ACC112 (cell line): ENCODE measurements at regions not wholly inside any gene's neighbourhood (a gene's known extent, or its start where the extent isn't known, plus 50 kb on each side); places are given as distances from the start of the nearest gene placed in this dataset.

Experiments
- H2AFZ ChIP-seq: fragments of 200-600 bp; sonication (generic); one replicate; pipeline ENCODE4 v1.6.0; 2017; ENCODE audit warnings: antibody characterized with exemption, low read length; ENCODE audit not compliant: unreplicated experiment
- H3K27ac ChIP-seq: fragments of 200-600 bp; sonication (generic); 2 replicates; pipeline ENCODE4 v1.5.1; 2014; ENCODE audit warnings: low read depth, mild to moderate bottlenecking, antibody characterized with exemption, low read length, moderate library complexity
- H3K27me3 ChIP-seq: fragments of 200-600 bp; sonication (generic); 2 replicates; pipeline ENCODE4 v1.6.1; 2014; ENCODE audit warnings: mild to moderate bottlenecking, antibody characterized with exemption, low read length, moderate library complexity, mixed read lengths; ENCODE audit not compliant: insufficient read depth
- H3K36me3 ChIP-seq: fragments of 200-600 bp; sonication (generic); 2 replicates; pipeline ENCODE4 v1.6.1; 2016; ENCODE audit warnings: mild to moderate bottlenecking, antibody characterized with exemption, low read length, moderate library complexity, mixed read lengths; ENCODE audit not compliant: insufficient read depth
- H3K4me1 ChIP-seq: fragments of 200-600 bp; sonication (generic); one replicate; pipeline ENCODE4 v1.6.1; 2016; ENCODE audit warnings: low read length, mixed read lengths; ENCODE audit not compliant: insufficient read depth, unreplicated experiment, control insufficient read depth
- H3K4me3 ChIP-seq: fragments of 200-600 bp; sonication (generic); 2 replicates; pipeline ENCODE4 v1.5.1; 2014; ENCODE audit warnings: mild to moderate bottlenecking, low read depth, low read length
- H3K79me2 ChIP-seq: fragments of 200-600 bp; sonication (generic); one replicate; pipeline ENCODE4 v1.6.0; 2016; ENCODE audit warnings: low read length; ENCODE audit not compliant: control insufficient read depth, unreplicated experiment, insufficient read depth

- no peak overlapping the region for H2AFZ ChIP-seq
- no peaks in the 10 kb centered on the region for H3K79me2 ChIP-seq
- H3K36me3 ChIP-seq, result no peaks in the 10 kb centered on the region
- no peak overlapping the region for H3K4me3 ChIP-seq
- no peak overlapping the region for H3K27ac ChIP-seq
- no peaks in the 10 kb centered on the region for H3K4me1 ChIP-seq
- H3K27me3 ChIP-seq, result no peaks in the 10 kb centered on the region
Measured at GRCh38 chr5:60229691-60230185, 336.2 kb upstream of the PDE4D start.

- H3K36me3 ChIP-seq, result no peaks in the 10 kb centered on the region
- H3K79me2 ChIP-seq, result no peaks in the 10 kb centered on the region
- no peak overlapping the region for H2AFZ ChIP-seq
- H3K27me3 ChIP-seq, result no peaks in the 10 kb centered on the region
- H3K27ac ChIP-seq, result no peak overlapping the region
- no peaks in the 10 kb centered on the region for H3K4me1 ChIP-seq
- H3K4me3 ChIP-seq, result no peak overlapping the region
Measured at GRCh38 chr5:60228676-60229075, 335.1 kb upstream of the PDE4D start.

DNA sequence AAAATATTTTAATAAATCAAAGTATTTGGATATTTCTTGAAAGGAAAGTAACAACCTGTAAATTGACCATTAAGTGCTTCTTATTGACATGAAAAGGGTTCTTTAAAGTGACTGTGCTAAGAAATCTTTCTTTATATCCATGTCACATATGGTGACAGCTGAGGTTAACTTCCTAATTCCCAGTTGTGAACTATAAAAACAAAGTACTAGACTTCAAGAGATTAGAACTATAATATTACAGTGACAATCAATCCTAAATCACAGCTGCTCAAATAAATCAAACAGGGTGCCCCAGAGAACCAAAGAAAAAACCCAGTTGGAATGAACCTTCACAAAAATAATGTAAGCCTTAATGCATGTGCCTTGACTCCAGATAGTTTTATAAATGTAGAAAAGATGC lies 332.6 kb upstream of the PDE4D start:
- no peak overlapping the region for H3K27ac ChIP-seq
- no peaks in the 10 kb centered on the region for H3K79me2 ChIP-seq
- H3K27me3 ChIP-seq, result no peaks in the 10 kb centered on the region
- no peak overlapping the region for H2AFZ ChIP-seq
- H3K4me3 ChIP-seq, result no peak overlapping the region
- no peaks in the 10 kb centered on the region for H3K4me1 ChIP-seq
- H3K36me3 ChIP-seq, result no peaks in the 10 kb centered on the region

- Histone ChIP-seq H3K36me3 (no peaks in the 10 kb centered on the region), H3K27ac (no peak overlapping the region), H3K79me2 (no peaks in the 10 kb centered on the region), H3K4me3 (no peak overlapping the region), H3K4me1 (no peaks in the 10 kb centered on the region), H3K27me3 (no peaks in the 10 kb centered on the region), H2AFZ (no peak overlapping the region)
Measured at GRCh38 chr5:60223342-60223741, 329.8 kb upstream of the PDE4D start.

GRCh38 chr5:60219921-60220320 lies 326.4 kb upstream of the PDE4D start:
- Histone ChIP-seq H3K36me3 (no peaks in the 10 kb centered on the region), H2AFZ (no peak overlapping the region), H3K27me3 (no peaks in the 10 kb centered on the region), H3K79me2 (no peaks in the 10 kb centered on the region), H3K4me3 (no peak overlapping the region), H3K4me1 (no peaks in the 10 kb centered on the region), H3K27ac (no peak overlapping the region)

GRCh38 chr5:60210810-60211209 lies 317.3 kb upstream of the PDE4D start:
- Histone ChIP-seq H3K27ac (no peak overlapping the region), H2AFZ (no peak overlapping the region), H3K4me1 (no peaks in the 10 kb centered on the region), H3K27me3 (no peaks in the 10 kb centered on the region), H3K79me2 (no peaks in the 10 kb centered on the region), H3K4me3 (peak overlapping the region; percentile 56), H3K36me3 (no peaks in the 10 kb centered on the region)

DNA sequence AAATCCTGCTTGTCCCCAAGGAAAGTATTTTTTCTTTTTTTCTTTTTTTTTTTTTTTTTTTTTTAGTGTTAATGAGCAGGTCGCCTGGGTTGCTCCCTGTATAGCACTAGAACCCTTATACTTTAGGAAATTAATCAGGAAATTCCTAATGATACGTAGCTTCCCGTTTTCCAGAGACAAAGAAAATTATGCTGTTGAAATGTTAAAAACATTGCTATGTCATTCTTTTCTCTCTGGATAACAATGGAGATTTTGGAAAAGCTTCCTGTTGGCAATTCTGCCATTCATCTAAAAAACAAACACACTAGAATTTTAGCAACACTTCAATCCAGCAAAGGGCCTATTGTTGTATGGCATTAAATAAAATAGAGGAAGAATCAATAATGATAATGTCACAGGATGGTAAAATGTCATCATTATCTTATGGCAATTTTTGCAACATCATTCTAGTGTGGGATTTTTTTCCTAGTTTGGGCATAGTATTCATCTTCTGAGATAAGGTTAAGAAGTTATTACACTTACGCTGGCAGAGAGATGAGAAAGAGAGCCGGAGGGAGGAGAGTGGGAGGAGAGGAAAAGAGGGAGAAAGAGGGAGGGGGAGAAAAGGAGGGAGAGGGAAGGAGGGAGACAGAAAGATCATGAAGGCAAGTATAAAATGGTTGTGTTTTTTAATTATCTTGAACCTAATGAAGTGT lies 315.8 kb upstream of the PDE4D start:
- Histone ChIP-seq H2AFZ (no peak overlapping the region), H3K4me3 (no peak overlapping the region), H3K4me1 (no peaks in the 10 kb centered on the region), H3K79me2 (no peaks in the 10 kb centered on the region), H3K36me3 (no peaks in the 10 kb centered on the region), H3K27ac (no peak overlapping the region), H3K27me3 (no peaks in the 10 kb centered on the region)

GRCh38 chr5:60208716-60209115 lies 315.2 kb upstream of the PDE4D start:
- Histone ChIP-seq H3K27me3 (no peaks in the 10 kb centered on the region), H3K4me3 (no peak overlapping the region), H2AFZ (no peak overlapping the region), H3K36me3 (no peaks in the 10 kb centered on the region), H3K4me1 (no peaks in the 10 kb centered on the region), H3K27ac (no peak overlapping the region), H3K79me2 (no peaks in the 10 kb centered on the region)

DNA sequence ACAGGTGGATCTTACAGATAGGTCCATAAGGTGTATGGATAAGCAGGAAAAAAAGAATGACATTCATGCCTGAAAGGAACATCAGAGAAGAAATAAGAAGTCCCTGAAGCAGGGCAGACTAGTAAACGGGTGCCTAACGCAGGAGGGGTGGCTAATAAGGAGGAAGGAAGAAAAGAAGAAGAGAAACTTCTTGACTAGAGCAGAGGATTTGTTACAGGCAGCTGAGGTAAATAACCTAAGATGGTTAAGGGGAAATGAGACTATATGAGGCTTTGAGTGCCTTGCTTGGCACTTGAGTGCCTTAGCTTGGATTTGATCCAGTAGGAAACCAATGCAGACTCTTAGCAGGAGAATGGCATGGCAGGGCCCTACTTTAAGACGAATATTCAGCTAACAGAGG lies 313.5 kb upstream of the PDE4D start:
- Histone ChIP-seq H3K4me3 (no peak overlapping the region), H3K79me2 (no peaks in the 10 kb centered on the region), H2AFZ (no peak overlapping the region), H3K36me3 (no peaks in the 10 kb centered on the region), H3K27me3 (no peaks in the 10 kb centered on the region), H3K4me1 (no peaks in the 10 kb centered on the region), H3K27ac (no peak overlapping the region)

- no peak overlapping the region for H2AFZ ChIP-seq
- no peak overlapping the region for H3K27ac ChIP-seq
- no peaks in the 10 kb centered on the region for H3K36me3 ChIP-seq
- H3K79me2 ChIP-seq, result no peaks in the 10 kb centered on the region
- no peaks in the 10 kb centered on the region for H3K4me1 ChIP-seq
- no peaks in the 10 kb centered on the region for H3K27me3 ChIP-seq
- H3K4me3 ChIP-seq, result no peak overlapping the region
Measured at GRCh38 chr5:60206234-60206633, 312.7 kb upstream of the PDE4D start.

- H3K79me2 ChIP-seq, result no peaks in the 10 kb centered on the region
- no peak overlapping the region for H3K4me3 ChIP-seq
- H3K27ac ChIP-seq, result no peak overlapping the region
- no peaks in the 10 kb centered on the region for H3K36me3 ChIP-seq
- no peaks in the 10 kb centered on the region for H3K27me3 ChIP-seq
- no peak overlapping the region for H2AFZ ChIP-seq
- H3K4me1 ChIP-seq, result no peaks in the 10 kb centered on the region
Measured at GRCh38 chr5:60205071-60205470, 311.5 kb upstream of the PDE4D start.
